OCI-LY7 (cell line): ENCODE measurements at regions not wholly inside any gene's neighbourhood (a gene's known extent, or its start where the extent isn't known, plus 50 kb on each side); places are given as distances from the start of the nearest gene placed in this dataset.

Source experiments
- BruUV-seq: library from RNA; stranded (reverse); fragments of 400-500 nt; replicated peaks from 2 replicates; lab custom pipeline; 2021; lab: Mats Ljungman, UMichigan
- CTCF ChIA-PET: fragments of 300-600 bp; sonication (Branson Sonifier 250); formaldehyde crosslinking; loops from one replicate; lab custom pipeline; 2022; ENCODE audit warnings: antibody characterized with exemption; ENCODE audit not compliant: unreplicated experiment; lab: Charles Lee
- POLR2A ChIA-PET: fragments of 300-600 bp; sonication (Branson Sonifier 250); formaldehyde crosslinking; loops from one replicate; lab custom pipeline; 2022; ENCODE audit warnings: antibody characterized with exemption; lab: Charles Lee
- DNase-seq: peaks from one replicate; pipeline ENCODE4 v3.0.0-alpha.2; 2015; ENCODE audit warnings: low spot score
- H2AFZ ChIP-seq: fragments of 200-600 bp; sonication (generic), shearing (Covaris generic); 2 replicates; pipeline ENCODE4 v1.6.1; 2014; ENCODE audit warnings: mild to moderate bottlenecking, antibody characterized with exemption, low read length, moderate library complexity
- H3K27ac ChIP-seq: fragments of 200-600 bp; sonication (generic); 2 replicates; pipeline ENCODE4 v1.5.1; 2014; ENCODE audit warnings: mixed run types, low read depth, mild to moderate bottlenecking, moderate library complexity, low read length, inconsistent platforms; ENCODE audit not compliant: poor library complexity, severe bottlenecking
- H3K36me3 ChIP-seq: fragments of 200-600 bp; sonication (generic); 2 replicates; pipeline ENCODE4 v1.6.1; 2014; ENCODE audit warnings: mild to moderate bottlenecking, antibody characterized with exemption, low read length, moderate library complexity, mixed read lengths; ENCODE audit not compliant: insufficient read depth
- H3K4me1 ChIP-seq: fragments of 200-600 bp; sonication (generic); 2 replicates; pipeline ENCODE4 v1.5.1; 2014; ENCODE audit warnings: mild to moderate bottlenecking, low read length; ENCODE audit not compliant: insufficient read depth, poor library complexity, severe bottlenecking
- H3K4me2 ChIP-seq: fragments of 200-600 bp; sonication (generic); 2 replicates; pipeline ENCODE4 v1.6.1; 2014; ENCODE audit warnings: mild to moderate bottlenecking, low read length
- H3K4me3 ChIP-seq: fragments of 200-600 bp; sonication (generic); 2 replicates; pipeline ENCODE4 v1.5.1; 2014; ENCODE audit warnings: mild to moderate bottlenecking, low read depth, low read length; ENCODE audit not compliant: poor library complexity, severe bottlenecking
- H3K79me2 ChIP-seq: fragments of 200-600 bp; sonication (generic); 2 replicates; pipeline ENCODE4 v1.6.1; 2016; ENCODE audit warnings: low read depth, mild to moderate bottlenecking, low read length, moderate library complexity, mixed read lengths; ENCODE audit not compliant: insufficient read depth
- H3K9me2 ChIP-seq: fragments of 200-600 bp; sonication (generic); 2 replicates; pipeline ENCODE4 v1.6.1; 2016; ENCODE audit warnings: mild to moderate bottlenecking, low read length, mixed read lengths; ENCODE audit not compliant: insufficient read depth
- H3K9me3 ChIP-seq: fragments of 200-600 bp; sonication (generic); 2 replicates; pipeline ENCODE4 v1.6.1; 2014; ENCODE audit warnings: mild to moderate bottlenecking, mixed run types, low read length, mixed read lengths
- H4K20me1 ChIP-seq: fragments of 200-600 bp; sonication (generic); 2 replicates; pipeline ENCODE4 v1.6.1; 2014; ENCODE audit warnings: mild to moderate bottlenecking, antibody characterized with exemption, low read length, moderate library complexity, mixed read lengths; ENCODE audit not compliant: insufficient read depth
- EZH2phosphoT487 ChIP-seq: fragments of 200-600 bp; sonication (generic); IDR thresholded peaks from 2 replicates; pipeline ENCODE4 v1.6.1; 2018; ENCODE audit warnings: low read depth, borderline replicate concordance, mild to moderate bottlenecking, mixed run types, antibody characterized with exemption, low read length, moderate library complexity, mixed read lengths
- intact Hi-C: fragments of 100-400 bp; cut with micrococcal nuclease; formaldehyde crosslinking; loops from one replicate; pipeline ENCODE4 v1.10.0; 2022; ENCODE audit not compliant: unreplicated experiment
- TF ChIP-seq, protein P1 (sequence below): fragments of 200-600 bp; sonication (generic); conservative IDR thresholded peaks from 2 replicates; pipeline ENCODE4 v1.5.1; 2014; ENCODE audit warnings: mild to moderate bottlenecking, antibody characterized with exemption, low read length, moderate library complexity, mixed read lengths

DNA sequence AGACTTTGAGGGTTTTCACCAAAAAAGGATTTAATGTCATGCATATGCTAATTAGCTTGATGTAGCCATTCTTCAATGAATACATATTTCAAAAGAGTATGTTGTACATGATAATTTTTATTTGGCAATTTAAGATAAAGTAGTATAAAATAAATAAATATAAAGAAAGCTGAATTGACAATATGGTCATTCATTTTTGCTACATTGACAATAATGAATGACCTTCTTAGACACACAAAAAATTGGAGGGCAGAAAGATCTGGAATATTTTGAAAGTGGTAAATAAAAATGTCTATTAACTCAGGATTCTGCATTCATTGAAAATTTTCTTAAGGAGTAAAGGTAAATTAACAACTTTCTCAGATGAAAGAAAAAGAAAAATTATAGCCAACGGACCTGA lies 324.8 kb upstream of the FTMT start:
- intact Hi-C loops = no loop called here
- Histone ChIP-seq H3K4me3 (no peak overlapping the region), H3K27ac (no peak overlapping the region), H3K4me2 (no peak overlapping the region), H2AFZ (no peak overlapping the region), H3K36me3 (no peaks in the 10 kb centered on the region), H3K79me2 (no peaks in the 10 kb centered on the region), H4K20me1 (no peaks in the 10 kb centered on the region), H3K9me2 (no peaks in the 10 kb centered on the region), H3K4me1 (no peaks in the 10 kb centered on the region), H3K9me3 (no peaks in the 10 kb centered on the region)
- no peak for DNase-seq
- TF ChIP-seq EZH2phosphoT487 = no peak
- TF ChIP-seq, protein P1, sequence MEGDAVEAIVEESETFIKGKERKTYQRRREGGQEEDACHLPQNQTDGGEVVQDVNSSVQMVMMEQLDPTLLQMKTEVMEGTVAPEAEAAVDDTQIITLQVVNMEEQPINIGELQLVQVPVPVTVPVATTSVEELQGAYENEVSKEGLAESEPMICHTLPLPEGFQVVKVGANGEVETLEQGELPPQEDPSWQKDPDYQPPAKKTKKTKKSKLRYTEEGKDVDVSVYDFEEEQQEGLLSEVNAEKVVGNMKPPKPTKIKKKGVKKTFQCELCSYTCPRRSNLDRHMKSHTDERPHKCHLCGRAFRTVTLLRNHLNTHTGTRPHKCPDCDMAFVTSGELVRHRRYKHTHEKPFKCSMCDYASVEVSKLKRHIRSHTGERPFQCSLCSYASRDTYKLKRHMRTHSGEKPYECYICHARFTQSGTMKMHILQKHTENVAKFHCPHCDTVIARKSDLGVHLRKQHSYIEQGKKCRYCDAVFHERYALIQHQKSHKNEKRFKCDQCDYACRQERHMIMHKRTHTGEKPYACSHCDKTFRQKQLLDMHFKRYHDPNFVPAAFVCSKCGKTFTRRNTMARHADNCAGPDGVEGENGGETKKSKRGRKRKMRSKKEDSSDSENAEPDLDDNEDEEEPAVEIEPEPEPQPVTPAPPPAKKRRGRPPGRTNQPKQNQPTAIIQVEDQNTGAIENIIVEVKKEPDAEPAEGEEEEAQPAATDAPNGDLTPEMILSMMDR = no peak
- ChIA-PET POLR2A (no interaction called here), CTCF (no interaction called here)
- BruUV-seq = no TSS peak

DNA sequence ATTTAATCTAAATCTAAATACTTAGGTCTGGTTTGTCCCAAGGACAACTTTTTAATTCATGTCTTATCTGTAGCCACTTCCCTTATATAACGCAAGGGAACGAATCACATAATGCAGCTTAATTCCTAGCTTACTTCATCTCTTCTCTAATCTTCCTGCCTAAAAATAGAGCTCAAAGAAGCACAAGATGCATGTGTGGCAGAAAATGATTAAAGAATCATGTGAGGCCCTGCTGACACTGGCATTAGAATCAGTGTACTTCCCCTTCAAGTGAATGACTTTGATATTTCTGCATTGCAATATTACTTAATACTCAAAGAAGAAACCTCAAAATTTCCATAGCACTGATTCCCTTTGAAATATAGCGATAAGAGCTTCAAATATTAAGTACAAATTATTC lies 317.9 kb upstream of the FTMT start:
- DNase-seq = no peak

DNA sequence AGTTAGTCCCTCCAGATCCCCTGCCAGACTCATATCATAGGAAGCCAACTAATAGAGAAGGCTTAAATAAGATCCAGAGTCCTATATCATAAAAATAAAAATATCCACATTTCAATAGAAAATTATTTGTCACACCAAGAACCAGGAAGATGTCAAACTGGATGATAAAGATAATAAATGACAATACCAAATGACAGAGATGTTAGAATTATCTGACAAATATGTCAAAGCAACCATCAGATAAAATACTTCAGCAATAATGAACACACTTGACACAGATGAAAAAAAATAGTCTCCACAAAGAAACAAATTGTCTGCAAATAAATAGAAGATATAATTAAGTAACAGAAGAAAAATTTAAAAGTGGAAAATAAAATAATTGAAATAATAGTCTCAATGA lies 300.7 kb upstream of the FTMT start:
- H2AFZ ChIP-seq = no peak overlapping the region
- H3K27ac ChIP-seq = no peak overlapping the region
- no peaks in the 10 kb centered on the region for H3K9me3 ChIP-seq
- H3K79me2 ChIP-seq = no peaks in the 10 kb centered on the region
- no TSS peak for BruUV-seq
- no peak overlapping the region for H3K4me3 ChIP-seq
- ChIA-PET POLR2A (no interaction called here), CTCF (no interaction called here)
- TF ChIP-seq EZH2phosphoT487 = no peak
- TF ChIP-seq, protein P1 = no peak
- intact Hi-C loops = no loop called here
- H4K20me1 ChIP-seq = no peaks in the 10 kb centered on the region
- no peaks in the 10 kb centered on the region for H3K4me1 ChIP-seq
- H3K9me2 ChIP-seq = no peaks in the 10 kb centered on the region
- H3K36me3 ChIP-seq = no peaks in the 10 kb centered on the region
- no peak for DNase-seq
- H3K4me2 ChIP-seq = no peak overlapping the region

More for the DNA sequence above, 317.9 kb upstream of the FTMT start:
- no peak overlapping the region for H3K4me3 ChIP-seq
- H3K9me2 ChIP-seq = no peaks in the 10 kb centered on the region
- intact Hi-C loops = no loop called here
- H3K4me1 ChIP-seq = no peaks in the 10 kb centered on the region
- H2AFZ ChIP-seq = no peak overlapping the region
- no peaks in the 10 kb centered on the region for H3K9me3 ChIP-seq
- POLR2A ChIA-PET = no interaction called here
- H3K27ac ChIP-seq = no peak overlapping the region
- CTCF ChIA-PET = no interaction called here
- no peaks in the 10 kb centered on the region for H3K79me2 ChIP-seq
- no peak for TF ChIP-seq EZH2phosphoT487
- TF ChIP-seq, protein P1 = no peak
- no peaks in the 10 kb centered on the region for H3K36me3 ChIP-seq
- no TSS peak for BruUV-seq
- H4K20me1 ChIP-seq = no peaks in the 10 kb centered on the region
- no peak overlapping the region for H3K4me2 ChIP-seq
